Activated CD4-positive, alpha-beta T cell treated with anti-CD3 and anti-CD28 coated beads, Interleukin-2, amount 50 U/mL, for 16 hours (primary cell): ENCODE measurements at regions not wholly inside any gene's neighbourhood (a gene's known extent, or its start where the extent isn't known, plus 50 kb on each side); places are given as distances from the start of the nearest gene placed in this dataset.
"Not testable (repeated sequence)": the region's sequence is repeated elsewhere in the genome, so short reads cannot be mapped to it uniquely, and the experiment has no call there.

ENCODE experiments used
- DNase-seq: peaks from one replicate; pipeline ENCODE4 v3.0.0-alpha.2; 2020

DNA sequence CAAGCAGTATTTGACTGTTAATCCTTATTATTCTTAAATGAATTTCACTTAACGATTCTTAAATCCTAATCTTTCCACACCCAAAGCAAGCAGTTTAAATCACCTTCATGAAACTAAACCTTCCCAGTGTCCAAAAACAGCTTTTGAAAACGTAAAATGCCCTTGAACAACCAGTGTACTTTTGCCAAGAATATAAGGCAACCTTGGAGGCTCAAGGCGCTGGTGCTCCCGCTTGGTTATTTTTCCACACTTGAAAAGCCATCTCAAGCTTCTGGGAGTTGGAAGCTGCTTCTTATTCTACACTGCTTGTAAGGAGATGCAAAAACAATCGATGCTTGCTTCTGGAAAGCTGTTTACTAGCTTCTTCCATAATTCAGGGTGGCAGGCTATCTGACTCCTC, 625.7 kb downstream of the HTR1B start:
- no peak for DNase-seq

DNA sequence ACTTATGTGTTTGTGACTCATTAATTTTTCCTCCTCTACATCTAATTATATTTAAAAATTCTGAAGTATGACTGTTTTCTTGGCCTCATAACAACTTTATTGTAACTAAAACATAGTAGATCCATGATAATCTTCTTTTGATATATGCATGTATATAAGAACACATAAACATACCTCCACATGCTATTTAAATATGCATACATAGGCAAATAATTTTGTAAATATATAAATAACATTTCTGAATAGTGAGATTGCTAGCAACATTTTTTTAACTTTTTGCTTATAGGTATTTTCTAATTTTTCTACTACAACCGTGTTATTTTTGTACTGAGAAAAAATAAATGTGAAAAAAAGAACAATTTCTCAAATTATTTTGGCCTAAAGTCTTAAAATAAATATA, 627.6 kb downstream of the HTR1B start:
- no peak for DNase-seq

DNA sequence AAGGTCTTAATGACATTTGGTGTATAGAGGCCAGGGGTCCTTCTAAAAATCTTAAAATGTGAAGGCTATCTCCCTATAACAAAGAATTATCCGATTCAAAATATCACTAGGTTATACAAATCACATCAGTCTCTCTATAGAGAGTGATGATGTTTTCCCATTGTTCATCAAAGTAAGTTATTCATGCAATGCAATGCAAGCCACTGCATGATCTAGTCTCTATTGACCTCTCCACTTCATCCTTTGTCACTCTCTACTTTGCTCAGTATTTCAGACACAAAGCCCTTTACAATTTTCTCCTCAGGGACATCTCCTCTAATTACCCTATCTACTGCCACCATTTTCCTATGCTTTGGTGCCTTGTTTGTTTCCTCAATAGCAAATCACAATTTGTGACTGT, 628.0 kb downstream of the HTR1B start:
- no peak for DNase-seq

DNA sequence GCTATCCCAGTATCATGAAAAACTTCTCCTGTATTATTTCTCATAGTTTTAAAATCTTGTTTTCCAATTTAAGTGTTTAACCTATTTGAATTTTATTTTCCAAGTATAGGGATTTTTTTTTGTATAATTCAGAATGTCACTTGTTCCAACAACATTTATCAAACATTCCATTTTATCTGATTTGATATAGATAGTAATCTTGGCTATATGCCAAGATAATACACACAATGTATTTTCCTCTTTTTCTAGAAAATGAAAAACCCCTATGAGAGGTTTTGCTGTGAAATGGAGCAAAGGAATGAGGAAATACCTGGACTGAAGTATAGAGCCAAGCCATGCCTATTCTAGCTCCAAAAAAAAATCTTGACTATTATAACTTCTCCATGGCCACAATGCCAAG, 628.9 kb downstream of the HTR1B start:
- DNase-seq: no peak

DNA sequence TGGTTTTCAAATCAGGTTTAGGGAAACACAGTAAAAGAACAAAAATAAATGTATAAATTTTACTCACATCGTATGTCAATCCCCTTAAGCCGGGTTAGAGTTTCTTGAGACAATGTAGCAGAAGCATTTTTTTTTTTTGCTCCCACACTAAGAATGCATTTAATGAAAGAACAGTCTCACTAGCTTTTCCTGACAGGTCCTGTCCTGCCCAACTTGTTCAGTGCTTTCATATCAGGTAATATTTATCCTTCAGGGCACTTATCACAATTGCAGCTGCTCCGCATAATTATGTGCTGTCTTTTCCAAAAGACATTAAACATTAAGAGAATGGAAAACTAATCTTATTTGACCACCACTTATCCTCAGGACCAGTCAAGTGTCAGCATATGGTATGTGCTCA, 632.0 kb downstream of the HTR1B start:
- DNase-seq: no peak

DNA sequence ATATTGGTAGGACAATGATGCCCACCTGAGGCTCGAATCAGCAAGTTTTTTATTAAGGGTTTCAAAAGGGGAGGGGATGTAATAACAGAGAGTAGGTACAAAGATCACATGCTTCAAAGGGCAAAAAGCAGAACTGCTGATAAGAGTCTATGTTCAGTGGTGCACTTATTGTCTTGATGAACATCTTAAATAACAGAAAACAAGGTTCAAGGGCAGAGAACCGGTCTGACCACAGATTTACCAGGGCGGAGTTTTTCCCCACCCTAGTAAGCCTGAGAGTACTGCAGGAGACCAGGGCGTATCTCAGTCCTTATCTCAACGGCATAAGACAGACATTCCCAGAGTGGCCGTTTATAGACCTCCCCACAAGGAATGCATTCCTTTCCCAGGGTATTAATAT, 639.7 kb downstream of the HTR1B start:
- DNase-seq: not testable (repeated sequence)

DNA sequence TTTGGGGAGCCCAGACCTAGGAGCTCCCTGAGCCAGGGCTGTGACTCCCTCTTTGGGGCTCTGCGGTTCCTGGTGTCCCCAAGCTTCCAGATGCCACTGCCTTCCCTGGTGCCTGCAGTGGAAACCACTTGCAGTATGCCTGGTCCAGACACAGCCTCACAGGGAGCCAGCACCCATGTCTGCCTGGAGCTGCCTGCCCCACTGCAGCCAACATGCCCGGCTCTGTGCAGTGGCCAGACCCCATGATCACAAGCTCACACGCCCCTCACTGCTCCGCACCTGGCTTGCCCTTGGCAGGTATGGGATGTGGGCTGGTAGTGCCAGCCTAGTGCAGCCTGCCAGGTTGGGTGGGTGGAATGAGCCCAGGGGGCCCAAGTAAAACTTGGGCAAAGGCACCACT, 644.8 kb downstream of the HTR1B start:
- no peak for DNase-seq

DNA sequence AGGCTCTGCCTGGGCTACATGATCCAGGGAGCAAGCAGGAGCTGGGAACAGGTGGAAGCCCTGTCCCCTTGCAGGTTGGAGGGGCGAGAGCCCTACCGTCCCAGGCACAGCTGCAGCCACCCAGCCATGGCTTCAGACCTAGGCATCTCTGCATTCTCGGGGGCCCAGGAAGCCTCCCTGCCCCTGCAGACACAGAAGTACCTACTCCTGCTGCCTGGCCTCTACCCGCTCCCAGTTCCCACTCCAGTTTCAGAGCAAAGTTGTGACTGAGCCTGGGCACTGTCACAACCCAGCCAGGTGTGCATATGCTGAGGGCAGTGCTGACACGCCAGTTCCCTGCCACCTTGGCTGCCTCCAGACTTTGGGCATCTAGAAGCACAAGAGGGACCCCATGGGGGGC, 645.9 kb downstream of the HTR1B start:
- no peak for DNase-seq

DNA sequence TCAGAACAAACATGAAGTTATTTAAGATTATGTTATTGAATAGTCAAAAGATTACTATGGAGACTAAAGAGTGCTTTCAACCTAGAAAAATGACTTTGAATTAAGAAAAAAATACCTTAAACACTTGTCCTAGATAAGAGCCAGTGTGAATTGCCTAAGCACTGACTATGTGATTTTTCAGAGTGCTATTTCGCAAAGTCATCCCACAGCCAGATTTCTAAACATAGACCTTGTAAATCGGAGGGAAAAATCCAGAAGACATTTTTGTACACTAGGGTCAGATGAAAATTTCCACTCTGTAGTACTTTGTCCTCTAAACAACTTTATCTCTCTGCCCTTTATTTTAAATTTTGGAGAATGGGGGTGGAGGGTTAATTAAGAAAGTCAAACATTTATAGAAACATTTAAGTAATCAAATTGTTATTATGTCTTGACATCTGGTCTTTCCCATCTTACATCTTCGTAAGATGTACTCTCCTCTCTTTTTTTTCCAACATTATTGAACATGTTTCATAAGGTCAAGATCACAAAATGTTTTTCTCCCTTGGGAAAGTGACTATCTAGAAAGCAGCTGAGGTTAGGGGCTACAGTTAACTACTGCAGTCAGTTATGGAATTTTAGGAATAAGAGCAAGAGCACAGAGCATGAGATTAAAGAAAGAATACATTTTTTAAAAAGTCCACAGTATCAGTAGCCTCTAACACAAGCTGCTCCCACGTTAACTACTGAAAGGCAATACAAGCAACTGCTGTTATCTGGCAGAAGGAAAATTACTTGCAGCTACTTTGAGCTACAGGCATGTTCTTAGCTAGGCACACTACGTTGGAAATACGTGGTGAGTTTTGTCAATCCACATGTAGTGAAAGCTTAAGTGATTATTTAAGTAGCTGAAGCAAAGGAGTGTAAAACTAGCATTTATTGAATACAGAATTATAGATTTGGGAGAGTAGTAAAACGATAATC, 648.5 kb downstream of the HTR1B start:
- DNase-seq: no peak

DNA sequence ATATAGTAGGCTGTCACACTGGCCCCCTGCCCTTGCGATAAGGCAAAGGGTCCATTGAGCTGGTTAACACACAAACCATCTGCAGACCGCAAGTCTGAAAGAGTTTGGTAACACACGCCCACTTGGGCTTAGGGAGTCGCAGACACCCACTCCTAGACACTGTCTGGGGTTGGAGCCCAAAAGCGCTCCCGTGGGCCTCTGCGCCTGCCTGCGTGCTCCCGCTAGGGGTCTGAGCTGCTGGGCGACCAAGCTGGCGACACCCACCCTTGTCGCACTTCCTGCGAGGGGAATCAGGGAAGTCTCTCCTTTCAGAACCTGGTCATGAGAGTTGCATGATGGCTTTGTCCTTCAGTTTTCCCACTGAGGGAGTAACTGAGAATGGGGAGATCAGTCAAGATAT, 653.0 kb downstream of the HTR1B start:
- no peak for DNase-seq

DNA sequence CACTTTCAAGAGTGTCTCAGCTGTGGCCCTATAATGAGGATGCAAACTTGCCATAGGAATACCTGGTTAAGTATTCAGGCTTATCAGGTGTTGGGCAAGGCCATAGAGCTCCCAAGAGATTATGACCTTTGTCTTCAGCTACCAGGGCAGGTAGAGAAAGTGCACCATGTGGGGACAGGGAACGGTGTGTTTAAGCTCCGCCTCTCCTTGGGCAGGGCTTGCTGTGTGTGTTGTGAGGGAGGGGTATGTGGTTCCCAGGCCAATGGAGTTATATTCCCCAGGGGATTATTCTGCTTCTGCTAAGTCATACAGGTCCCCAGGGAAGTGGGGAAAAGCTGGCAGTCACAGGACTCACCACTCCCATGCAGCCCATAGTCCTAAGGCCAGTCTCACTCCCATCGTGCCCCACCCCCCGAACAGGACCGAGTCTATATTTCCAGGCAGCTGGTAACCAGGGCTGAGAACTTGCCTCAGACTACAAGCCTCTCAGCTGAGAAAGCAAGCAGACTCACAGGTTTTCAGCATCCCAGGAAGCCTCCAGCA, 660.2 kb downstream of the HTR1B start:
- DNase-seq: no peak

DNA sequence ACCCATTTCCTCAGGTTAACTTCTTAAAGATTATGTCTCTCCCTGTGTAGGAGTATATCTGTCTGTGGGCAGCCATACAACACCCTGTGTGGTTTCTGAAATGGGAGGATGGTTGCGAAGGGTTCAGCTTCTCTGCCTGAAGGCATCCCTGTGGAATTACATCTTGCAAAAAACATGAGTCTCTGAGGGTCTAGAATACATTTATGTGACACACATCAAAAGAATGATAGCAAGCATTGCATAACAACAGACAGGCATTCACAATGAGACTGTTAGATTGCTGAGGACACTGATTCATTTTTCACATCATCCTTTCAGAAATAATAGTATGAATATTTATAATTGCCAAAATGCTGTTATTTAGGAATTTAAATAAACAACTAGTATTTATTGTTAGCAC, 670.9 kb downstream of the HTR1B start:
- no peak for DNase-seq

DNA sequence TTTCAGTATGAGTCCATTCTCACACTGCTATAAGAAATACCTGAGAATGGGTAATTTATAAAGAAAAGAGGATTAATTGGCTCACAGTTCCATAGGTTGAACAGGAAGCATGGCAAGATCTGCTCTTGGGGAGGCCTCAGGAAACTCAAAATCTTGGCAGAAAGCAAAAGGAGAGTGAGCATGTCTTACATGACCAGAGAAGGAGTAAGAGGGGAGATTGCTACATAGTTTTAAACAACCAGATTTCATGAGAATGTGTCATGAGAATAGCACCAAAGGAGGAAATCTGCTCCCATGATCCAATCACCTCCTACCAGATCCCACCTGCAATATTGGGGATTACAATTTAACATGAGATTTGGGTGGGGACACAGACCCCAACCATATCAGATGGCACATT, 672.4 kb downstream of the HTR1B start:
- no peak for DNase-seq

DNA sequence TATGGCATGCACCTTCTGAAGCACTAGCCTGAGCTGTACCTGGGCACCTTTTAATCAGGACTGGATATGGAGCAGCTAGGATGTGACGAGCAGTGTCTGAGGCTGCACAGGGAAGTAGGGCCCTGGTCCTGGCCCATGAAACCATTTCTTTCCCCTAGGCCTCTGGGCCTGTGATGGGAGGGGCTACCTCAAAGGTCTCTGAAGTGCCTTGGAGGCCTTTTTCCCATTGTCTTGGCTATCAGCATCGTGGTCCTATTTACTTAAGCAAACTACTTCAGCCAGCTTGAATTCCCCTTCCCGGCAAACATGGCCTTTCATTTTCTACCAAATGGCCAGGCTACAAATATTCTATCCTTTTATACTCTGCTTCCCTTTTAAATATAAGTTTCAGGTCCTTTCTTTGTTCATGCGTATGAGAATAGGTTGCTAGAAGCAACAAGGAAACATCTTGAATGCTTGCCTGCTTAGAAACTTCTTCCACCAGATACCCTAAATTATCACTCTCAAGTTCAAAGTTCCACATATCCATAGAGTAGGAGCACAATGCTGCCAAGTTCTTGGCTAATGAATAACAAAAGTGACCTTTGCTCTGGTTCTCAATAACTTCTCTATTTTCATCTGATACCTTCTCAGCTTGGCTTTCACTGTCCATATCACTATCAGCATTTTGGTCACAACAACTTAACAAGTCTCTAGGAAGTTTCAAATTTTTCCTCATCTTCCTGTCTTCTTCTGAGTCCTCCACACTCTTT, 673.1 kb downstream of the HTR1B start:
- no peak for DNase-seq

DNA sequence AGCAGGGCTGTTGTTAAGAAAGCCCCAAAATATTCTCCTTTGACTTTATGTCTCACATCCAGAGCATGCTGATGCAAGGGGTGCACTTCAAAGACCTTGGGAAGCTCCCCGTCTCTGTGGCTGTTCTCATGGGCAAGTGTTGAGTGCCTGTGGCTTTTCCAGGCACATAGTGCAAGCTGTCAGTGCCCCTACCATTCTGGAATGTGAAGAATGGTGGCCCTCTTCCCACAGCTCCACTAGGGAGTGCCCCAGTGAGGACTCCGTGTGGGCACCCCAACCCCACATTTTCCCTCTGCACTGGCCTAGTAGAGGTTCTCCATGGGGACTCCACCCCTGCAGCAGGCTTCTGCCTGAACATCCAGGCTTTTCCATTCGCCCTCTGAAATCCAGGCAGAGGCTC, 673.7 kb downstream of the HTR1B start:
- DNase-seq: no peak

DNA sequence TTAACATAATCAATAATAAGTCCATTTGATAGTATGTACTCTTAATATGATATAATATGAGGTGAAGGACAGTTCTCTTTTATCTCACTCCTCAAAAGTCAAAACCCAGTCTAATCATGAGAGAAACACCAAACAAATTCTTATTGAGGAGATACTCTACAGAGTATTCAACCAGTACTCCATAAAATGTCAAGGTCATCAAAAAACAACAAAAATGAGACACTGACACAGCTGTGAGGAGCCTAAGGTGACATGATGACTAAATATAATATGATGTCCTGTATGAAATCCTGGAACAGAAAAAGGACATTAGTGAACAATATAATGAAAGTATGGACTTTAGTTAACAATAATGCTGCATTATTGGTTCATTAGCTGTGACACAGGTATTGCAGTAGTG, 675.1 kb downstream of the HTR1B start:
- DNase-seq: no peak

DNA sequence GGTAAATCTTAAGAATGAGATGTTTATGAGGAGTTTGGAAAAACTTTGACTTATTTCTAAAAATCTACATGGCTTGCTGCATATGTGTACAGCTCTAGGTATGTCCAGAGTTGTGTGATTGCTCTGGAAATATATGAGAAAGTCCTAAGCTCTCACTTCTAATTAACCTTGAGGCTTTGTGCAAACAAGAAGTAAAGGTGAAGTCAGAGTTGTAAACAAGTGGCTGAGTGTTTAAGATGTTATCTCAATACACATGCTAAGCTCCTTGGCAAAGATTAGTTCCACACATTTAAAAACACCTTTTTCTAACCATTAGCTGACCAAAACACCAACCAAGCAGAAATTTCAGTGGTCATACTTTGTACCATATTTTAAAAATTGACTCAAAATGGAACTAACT, 684.2 kb downstream of the HTR1B start:
- DNase-seq: no peak

DNA sequence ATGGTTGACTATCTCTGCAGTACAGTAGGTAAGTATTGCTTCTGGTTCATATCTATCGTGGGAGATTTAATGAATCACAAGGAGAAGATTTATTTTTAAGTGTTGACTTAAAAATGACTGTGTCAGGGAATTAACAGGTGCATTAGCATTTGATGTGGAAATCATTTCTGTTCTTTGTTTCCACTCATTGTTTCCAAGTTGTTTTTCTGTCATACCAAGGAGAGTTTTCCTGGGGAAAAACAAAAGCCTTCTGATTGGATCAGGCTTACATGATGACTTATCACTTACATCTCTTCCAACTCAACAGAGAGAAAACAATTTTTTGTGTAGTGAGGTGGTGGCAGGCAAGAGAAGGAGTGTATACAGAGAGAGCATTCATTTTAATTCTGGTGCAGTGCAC, 686.4 kb downstream of the HTR1B start:
- DNase-seq: no peak

DNA sequence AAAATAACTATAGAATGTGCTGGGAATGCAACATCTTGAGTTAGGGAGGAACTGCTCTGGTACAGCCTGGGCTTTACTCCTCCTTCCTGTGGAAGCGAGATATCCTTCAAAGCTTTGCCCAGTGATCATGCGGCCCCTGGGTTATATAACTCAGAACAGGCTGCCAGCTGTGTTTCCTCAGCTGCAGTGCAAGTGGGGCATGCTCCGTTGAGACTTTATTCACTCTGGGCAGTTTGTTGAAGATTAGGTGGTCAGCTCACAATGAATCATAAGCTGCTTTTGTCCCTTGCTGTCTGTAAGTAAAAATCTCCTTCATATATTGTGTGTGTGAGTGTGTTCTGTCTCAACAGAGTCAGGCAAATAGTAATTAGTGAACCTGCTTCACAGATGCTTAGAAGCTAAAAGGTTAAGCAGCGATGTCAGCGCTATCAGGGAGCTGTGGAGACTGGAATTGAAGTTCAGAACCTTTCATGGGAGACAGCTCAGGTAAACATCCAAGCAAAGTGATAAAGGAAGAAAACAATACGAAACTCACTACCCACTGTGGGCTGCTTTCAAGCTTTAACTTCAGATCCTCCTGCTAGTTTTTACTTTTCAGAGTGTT, 688.4 kb downstream of the HTR1B start:
- DNase-seq: no peak

DNA sequence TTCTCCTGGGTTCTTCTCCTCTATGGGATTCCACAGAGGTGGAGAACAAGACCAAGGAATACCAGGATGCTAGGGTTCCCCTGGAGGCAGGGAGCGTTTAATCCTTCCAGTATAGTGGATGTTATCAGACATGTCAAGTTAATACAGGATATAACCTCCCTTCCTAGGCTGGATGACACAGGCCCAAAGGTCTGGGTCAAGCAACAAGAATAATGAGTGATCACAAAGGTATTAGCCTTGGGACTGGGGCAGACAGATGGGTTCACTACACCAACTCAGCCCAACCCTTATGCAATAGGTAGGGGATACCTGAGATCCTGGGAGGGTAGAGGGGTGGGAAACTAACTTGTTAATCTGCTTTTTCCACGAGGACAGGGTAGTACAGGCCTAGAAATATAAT, 690.3 kb downstream of the HTR1B start:
- DNase-seq: no peak

DNA sequence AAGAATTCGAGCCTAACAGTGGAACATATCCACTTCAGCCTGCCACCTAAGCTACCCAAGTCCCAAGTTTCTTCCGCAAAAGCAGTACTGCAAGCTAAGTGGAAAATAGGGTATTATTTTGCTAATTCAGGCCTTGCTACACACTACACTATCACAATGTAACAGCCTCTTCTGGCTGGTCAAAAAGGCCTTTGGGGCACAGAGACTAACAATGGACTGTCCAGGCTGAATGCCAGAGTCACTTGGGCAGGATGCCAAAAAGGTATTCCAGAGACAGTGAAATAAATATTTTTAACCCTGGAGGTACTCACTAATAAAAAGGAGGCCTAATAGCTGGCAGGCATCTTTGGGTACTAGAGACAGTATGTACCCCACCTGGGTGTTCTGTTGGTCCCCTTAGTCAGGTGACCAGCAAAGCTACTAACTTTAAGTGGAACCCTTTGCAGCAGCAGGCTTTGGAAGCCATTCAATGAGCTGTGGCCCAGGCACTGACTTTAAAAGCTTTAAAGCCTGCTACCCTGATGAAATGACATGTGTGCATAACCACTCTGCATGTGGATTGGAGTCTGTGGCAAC, 692.1 kb downstream of the HTR1B start:
- DNase-seq: no peak

DNA sequence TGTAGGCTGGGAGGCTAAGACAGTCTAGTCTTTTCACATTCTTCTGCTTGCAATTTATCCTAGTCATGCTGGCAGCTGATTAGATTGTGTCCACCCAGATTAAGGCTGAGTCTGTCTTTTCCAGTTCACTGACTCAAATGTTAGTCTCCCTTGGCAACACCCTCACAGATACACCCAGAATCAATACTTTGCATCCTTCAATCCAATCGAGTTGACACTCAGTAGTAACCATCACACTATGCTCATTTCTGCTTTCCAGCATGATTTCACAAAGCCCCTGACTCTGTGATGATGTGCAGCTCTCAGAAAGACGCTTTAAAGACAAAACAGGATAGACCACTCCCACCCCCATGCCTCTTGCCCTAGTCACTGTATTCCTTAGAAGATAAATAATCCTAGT, 693.0 kb downstream of the HTR1B start:
- DNase-seq: no peak

DNA sequence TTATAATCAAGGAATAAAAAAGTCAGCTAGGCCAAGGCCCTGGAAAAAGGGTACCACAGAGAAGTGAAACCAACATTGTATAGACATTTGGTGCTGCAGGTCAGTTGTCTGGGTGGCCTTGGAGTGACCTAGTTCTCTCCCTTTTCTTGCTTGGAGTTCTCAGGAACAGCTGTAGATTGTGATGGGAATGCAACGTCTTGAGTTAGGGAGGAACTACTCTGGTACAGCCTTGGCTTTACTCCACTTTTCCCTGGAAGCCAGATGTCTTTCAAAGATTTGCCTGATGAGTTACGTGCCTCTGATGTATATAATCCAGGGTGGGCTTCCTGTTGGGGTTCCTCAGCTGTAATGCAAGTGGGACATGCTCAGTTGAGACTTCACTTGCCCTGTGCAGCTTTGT, 694.7 kb downstream of the HTR1B start:
- DNase-seq: no peak
